ENCODE measurements at regions not wholly inside any gene's neighbourhood (a gene's known extent, or its start where the extent isn't known, plus 50 kb on each side); places are given as distances from the start of the nearest gene placed in this dataset.

GRCh38 chr5:173517648-173518047, 98.8 kb downstream of the BOD1 start:
- H3K36me3 ChIP-seq = no peaks in the 10 kb centered on the region
- no peaks in the 10 kb centered on the region for H3K4me1 ChIP-seq
- H3K9me3 ChIP-seq = peaks cover 0 to 13% (median 3%) of the 10 kb centered on the region in 4 donors
- no peaks in the 10 kb centered on the region for H3K27me3 ChIP-seq
- 65 to 73% methylated on average over 3 of the region's 3 CpGs for WGBS, 2 donors
- H3K27ac ChIP-seq = no peak overlapping the region
- no peak for DNase-seq (ENCODE audit: low spot score in 2 of 2)
- TF ChIP-seq CTCF (IDR thresholded peaks at IDR 0.05) (no peak), POLR2A (IDR thresholded peaks at IDR 0.05) (no peak), EP300 (IDR thresholded peaks at IDR 0.05) (no peak)
- H3K4me3 ChIP-seq = no peak overlapping the region

GRCh38 chr5:173515526-173515925, 100.9 kb downstream of the BOD1 start:
- Histone ChIP-seq H3K27me3 (no peaks in the 10 kb centered on the region), H3K9me3 (peaks cover 0 to 6% (median 3%) of the 10 kb centered on the region in 4 donors), H3K4me3 (no peak overlapping the region), H3K36me3 (no peaks in the 10 kb centered on the region), H3K27ac (no peak overlapping the region), H3K4me1 (no peaks in the 10 kb centered on the region)
- TF ChIP-seq CTCF (IDR thresholded peaks at IDR 0.05) = no peak
- no peak for TF ChIP-seq POLR2A (IDR thresholded peaks at IDR 0.05)
- TF ChIP-seq EP300 (IDR thresholded peaks at IDR 0.05) = no peak
- no peak for DNase-seq (ENCODE audit: low spot score in 2 of 2)
- WGBS, 2 donors = 15 to 32% methylated on average over 1 of the region's 1 CpG

- peaks cover 0 to 2% (median 0%) of the 10 kb centered on the region in 4 donors for H3K9me3 ChIP-seq
- no peaks in the 10 kb centered on the region for H3K36me3 ChIP-seq
- no peak for DNase-seq (ENCODE audit: low spot score in 2 of 2)
- no peak overlapping the region for H3K27ac ChIP-seq
- H3K4me1 ChIP-seq = no peaks in the 10 kb centered on the region
- no peaks in the 10 kb centered on the region for H3K27me3 ChIP-seq
- 60 to 75% methylated on average over 2 of the region's 2 CpGs for WGBS, 2 donors
- TF ChIP-seq EP300 (IDR thresholded peaks at IDR 0.05) (no peak), CTCF (IDR thresholded peaks at IDR 0.05) (no peak), POLR2A (IDR thresholded peaks at IDR 0.05) (no peak)
- H3K4me3 ChIP-seq = no peak overlapping the region
Observed at GRCh38 chr5:173514661-173515060, 101.8 kb downstream of the BOD1 start.

GRCh38 chr5:173513521-173513991, 102.9 kb downstream of the BOD1 start:
- Histone ChIP-seq H3K4me3 (no peak overlapping the region), H3K4me1 (no peaks in the 10 kb centered on the region), H3K27me3 (no peaks in the 10 kb centered on the region), H3K27ac (no peak overlapping the region), H3K36me3 (no peaks in the 10 kb centered on the region), H3K9me3 (peaks cover 0 to 4% (median 0%) of the 10 kb centered on the region in 4 donors)
- TF ChIP-seq CTCF (IDR thresholded peaks at IDR 0.05) = no peak
- TF ChIP-seq POLR2A (IDR thresholded peaks at IDR 0.05) = no peak
- TF ChIP-seq EP300 (IDR thresholded peaks at IDR 0.05) = no peak
- DNase-seq (ENCODE audit: low spot score in 2 of 2) = no peak

- WGBS, 2 donors = 49 to 69% methylated on average over 5 of the region's 5 CpGs
Observed at GRCh38 chr5:173512637-173513435, 103.6 kb downstream of the BOD1 start.

More at GRCh38 chr5:173512637-173513435, 103.6 kb downstream of the BOD1 start:
- Histone ChIP-seq H3K4me3 (no peak overlapping the region), H3K4me1 (no peaks in the 10 kb centered on the region), H3K36me3 (no peaks in the 10 kb centered on the region), H3K9me3 (peaks cover 0 to 4% (median 0%) of the 10 kb centered on the region in 4 donors), H3K27me3 (no peaks in the 10 kb centered on the region), H3K27ac (no peak overlapping the region)
- TF ChIP-seq CTCF (IDR thresholded peaks at IDR 0.05) = no peak
- TF ChIP-seq EP300 (IDR thresholded peaks at IDR 0.05) = no peak
- DNase-seq (ENCODE audit: low spot score in 2 of 2) = no peak
